HG03060 (cell line): ENCODE measurements at regions not wholly inside any gene's neighbourhood (a gene's known extent, or its start where the extent isn't known, plus 50 kb on each side); places are given as distances from the start of the nearest gene placed in this dataset.

ENCODE experiments used
- ATAC-seq: cut with Tn5 transposase; IDR thresholded peaks from one replicate; pipeline ENCODE4 v1.9.1; 2021; ENCODE audit warnings: low read depth, moderate number of reproducible peaks; ENCODE audit not compliant: unreplicated experiment

DNA sequence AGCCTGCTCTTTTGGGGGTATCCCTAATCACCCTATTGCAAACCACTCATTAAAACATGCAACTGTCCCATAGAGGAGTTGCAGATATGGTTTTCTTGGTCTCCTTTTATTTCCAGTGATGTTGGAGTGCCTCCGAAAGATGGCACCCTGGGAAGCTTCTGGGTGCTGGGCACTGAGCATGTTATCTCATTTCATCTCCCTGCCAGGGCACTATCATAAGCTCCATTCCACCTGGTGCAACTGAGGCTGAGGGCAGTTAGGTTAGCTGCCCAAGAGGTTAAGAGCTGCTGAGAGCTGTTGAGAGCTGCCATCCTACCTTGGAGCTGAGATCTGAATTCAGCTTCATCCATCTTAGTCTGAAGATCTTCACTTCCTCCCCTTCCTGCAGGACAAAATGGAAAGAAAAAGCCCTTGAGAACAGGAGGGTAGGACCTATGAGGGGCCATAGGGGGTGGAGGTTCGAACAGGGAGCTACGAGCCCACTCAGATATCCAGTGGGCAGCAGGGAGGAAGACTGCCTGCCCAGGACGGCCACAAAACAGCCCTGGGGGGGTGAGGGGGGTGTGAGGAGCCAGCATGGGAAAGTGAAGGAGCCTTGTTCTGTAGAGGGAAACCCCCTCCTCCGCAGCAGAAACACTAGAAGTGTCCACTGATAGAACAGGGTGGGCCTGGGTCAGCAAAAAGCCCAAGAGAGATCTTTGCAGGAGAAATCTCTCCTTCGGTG, 202.5 kb downstream of the ZFP36L2 start:
- no peak for ATAC-seq

DNA sequence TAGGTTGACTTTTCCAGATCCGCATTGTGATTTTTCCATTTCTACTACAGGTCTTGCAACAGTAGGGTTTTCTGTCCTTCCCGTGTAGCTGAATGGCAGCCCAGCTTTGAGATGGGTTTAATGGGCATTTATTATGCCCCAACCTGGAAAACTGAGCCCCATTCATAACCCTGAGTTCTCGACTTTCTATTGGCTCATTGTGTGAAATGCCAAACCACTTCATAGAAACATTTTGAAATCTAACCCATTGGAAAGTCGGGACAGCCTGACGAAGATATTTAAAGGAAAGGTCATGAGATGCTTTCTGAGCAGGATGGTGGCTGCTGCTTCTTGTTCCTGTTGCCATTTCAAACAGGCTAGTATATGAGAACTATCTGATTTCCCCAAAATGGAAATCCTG, 203.5 kb downstream of the ZFP36L2 start:
- no peak for ATAC-seq

DNA sequence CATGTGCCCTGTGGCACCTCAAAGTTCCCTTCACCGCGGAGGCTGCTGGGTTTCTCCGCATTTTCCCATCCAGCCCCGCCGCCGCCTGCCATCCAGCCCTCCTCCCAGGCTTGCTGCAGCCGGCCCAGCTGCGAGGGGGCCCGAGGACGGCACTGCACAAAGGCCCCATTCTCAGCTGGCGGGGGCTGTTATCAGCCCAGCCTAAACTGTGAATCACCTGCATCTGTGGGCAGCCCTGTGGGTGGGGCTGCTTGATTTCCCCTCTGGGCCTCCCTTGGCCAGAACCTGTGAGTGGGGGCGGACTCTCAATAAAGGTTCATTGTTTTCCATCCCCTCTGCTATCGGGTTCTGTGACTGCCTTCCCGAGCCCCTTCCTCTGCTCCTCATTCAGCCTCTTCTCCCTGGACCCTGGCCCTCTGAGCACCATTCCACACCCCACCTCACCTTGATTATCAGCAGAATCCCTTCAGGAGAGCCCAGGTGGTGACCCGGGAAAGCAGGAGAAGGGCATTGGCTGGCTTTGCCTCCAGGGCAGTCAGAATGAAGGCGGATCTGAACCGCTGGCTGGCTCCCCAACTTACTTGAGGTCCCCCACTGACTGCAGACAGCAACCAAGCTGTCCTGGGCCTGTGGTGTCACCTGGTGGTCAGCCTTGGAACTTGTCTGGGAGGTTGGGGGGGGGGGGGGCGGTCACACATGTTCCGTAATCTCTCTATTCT, 204.5 kb downstream of the ZFP36L2 start:
- ATAC-seq, result no peak

DNA sequence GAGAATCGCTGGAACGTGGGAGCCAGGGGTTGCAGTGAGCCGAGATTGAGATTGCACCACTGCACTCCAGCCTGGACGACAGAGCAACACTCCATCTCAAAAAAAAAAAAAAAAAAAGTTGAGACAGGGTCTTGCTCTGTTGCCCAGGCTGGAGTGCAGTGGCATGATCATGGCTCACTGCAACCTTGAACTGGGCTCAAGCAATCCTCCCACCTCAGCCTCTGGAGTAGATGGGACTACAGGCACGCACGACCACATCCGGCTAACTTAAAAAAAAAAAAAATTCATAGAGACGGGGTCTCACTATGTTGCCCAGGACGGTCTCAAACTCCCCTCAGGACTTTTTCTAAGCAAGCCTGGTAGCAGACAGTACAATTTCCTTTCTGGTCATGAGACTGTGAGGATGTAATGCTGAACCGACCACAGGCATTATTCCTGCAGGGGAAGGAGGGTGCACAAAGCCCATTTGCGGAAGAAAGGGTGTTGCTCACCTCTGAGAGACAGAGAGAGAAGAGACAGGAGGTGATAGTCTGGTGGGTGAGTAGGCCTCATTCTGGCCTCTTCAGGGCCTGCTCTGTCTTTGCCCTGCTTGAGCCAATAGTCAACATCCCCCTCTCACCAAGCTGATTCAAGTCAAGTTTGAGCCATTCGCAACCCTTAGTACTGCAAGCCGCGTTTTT, 205.3 kb downstream of the ZFP36L2 start:
- ATAC-seq, result no peak

DNA sequence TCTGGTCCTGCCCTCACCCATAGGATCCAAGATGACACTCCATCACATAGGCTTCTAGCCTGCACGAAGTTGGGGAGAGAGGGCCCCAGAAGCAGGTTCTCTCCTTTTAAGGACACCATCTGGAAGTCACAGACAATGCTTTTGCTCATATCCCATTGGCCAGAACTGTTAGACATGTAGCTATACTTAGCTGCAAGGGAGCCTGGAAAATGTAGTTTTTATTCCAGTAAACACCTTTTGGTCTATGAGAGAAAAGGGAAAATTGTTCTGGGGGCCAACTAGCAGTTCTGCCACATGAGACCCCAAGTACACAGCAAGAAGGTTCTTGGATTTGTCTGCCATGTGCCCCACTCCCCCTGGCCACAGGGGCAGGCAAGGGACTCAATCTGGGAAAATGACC, 206.1 kb downstream of the ZFP36L2 start:
- ATAC-seq, result no peak

DNA sequence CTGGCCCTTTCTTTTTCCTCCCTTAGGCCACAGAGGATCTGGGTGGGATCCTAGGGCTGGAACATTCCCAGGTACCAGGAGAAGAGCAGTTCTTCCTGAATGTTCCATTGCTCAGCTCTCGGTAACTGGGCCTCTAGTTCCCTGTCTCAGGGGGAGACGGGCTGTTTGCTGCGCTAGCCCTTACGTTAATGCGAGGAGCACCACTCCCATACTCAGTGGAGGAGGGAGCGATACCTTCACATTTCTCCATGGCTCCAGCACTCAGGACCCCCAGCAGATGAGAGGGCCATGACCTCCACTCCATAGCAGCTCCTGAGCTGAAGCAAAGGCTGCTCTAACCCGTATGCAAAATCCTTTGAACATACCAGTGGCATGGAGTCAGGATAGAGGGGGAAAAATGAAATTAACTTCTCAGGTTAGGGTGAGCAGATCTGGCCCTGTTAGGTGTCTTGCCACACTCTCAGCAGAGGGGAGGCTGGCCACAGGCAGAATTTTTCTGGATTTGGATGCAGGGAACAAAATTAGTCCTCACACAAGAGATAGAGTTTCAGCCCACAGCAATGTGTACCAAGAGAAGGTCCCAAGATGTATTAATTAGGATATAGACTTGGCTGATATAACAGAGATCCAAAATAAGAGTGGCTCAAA, 206.7 kb downstream of the ZFP36L2 start:
- ATAC-seq, result no peak

DNA sequence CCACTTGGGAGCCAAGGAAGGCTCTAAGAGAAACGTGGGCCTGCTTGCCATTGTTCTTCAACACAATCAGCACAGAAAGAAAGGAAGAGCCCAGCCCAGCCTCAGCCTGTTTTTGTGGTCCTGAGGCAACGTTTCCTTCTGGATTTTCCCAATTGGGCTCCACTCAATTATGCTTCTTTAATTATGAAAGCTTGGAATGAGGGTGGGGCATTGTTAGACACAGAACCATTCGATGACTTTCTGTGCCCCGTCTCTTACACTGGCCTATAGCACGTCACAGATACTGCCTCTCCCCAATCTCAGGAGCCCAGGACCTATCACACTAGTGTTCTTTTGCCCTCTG, 207.4 kb downstream of the ZFP36L2 start:
- no peak for ATAC-seq

DNA sequence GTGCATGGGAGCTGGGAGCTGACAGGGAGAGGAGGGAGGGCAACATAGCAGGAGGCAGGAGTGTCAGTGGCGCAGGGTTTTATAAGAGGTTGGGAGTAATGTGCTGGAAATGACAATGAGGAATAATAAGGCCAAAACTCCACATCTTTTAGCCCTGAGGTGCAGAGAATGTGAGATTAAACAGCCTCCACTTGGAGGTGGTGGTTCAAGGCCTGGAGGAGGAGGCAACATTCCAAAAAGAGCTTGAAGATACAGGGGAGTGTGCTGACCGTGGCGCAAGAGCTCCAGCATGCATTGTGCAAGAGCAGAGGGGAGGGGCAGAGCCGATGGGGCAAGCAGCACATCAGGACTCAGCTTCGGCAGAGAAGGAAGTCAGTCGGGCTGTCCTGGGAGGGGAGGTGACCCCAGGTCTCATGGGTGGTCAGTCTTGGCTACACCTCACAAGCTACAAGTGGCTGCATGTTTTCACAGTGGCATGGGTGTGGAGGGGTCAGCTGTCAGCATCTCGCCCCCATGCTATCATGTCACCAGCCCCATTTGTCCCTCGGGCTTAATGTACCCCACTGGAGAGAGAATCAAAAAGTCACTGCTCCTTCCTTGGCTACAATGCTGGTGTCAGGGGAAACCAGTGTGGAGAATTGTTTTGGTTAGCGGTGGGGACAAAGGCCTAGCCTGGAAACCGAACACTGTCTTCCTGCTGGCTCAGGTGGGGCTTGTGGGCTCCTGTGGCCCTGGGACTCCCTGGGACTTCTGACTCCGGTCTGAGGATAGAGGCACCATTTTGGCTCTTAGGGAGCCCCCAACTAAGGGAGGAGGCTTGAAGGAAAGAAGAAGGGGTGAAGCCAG, 208.0 kb downstream of the ZFP36L2 start:
- no peak for ATAC-seq

DNA sequence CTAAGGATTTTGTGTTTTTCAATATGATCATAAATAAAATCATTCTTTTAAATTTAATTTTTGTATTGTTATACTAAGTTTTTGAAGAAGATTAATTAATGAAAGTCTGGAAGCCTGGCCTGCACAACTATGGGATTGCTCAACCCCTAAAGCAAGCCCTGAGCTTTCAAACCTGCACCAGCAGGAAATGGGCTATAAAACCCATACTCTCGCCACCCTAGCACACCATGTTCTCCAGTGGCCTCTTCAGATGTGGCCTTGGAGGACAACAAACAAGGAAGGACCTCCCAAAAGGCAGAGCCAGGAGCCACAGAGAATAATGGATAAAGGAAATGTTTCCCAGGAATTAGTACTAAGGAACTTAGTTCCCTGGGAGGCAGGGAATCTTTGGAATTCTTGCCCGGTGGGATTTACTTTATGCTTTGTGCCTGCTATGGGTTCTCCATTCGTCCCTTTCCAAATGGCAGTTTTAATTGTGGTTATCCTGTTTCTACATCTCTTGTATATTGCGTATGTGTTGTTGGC, 212.5 kb downstream of the ZFP36L2 start:
- no peak for ATAC-seq

DNA sequence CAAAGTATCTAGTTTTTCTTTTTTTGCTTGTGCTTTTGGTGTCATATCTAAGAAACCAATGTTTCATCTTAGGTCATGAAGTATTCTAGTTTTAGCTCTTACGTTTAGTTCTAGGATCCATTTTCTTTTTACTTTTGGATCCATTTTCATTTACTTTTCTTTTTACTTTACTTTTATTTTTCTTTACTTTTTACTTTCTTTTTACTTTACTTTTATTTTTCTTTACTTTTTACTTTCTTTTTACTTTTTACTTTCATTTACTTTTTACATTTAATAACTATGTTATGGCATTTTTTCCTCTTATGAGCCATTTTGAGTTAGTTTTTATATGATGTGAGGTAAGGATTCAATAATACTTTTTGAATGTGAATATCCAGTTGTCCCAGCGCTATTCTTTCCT, 213.4 kb downstream of the ZFP36L2 start:
- ATAC-seq, result no peak

DNA sequence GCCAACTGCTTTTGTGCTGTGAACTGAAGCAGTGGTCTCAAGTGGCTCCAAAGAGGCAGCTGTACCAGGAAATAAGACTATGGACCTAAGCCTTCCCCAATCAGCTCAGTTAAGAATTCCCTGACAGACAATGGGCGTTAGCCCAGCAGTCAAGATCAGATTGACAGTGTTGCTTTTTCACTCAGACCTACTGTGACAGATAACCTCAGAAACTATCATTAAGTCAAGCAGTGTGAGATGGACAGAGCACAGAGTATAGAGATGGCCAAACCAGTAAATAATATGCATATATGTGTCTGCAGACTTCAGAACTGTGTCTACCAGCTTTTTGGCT, 215.3 kb downstream of the ZFP36L2 start:
- no peak for ATAC-seq

DNA sequence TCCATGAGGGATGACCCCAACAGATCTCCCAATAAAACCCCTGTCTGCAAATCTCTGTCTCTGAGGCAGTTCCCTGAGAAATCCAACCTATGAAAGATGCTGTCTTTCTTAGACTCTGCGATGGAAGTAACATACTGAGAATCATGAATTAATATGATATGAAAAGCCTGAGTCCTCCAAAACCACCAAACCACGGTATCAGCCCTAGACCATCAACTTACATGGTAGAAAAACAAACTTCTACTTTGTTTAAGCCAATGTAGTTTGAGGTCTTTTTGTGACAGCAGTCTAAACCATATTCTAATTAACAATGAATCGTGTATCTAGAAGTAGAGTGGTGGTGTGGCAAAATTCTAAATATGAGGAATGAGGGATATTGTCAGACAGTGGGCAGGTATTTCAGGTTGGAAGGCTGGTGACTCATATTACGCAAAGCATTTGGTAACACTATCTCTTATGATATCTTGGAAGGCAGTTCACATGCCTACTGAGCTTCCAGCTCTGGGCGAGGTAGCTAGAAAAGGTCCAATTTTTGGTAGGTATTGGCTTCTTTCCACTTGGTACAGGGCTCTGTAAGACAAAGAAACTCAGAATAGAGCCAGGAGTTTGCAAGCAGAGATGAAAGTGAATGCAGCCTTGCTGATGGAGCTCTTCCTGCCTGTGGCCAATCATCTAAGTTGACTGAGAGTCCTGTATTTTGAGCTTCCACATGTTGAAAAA, 215.8 kb downstream of the ZFP36L2 start:
- no peak for ATAC-seq

DNA sequence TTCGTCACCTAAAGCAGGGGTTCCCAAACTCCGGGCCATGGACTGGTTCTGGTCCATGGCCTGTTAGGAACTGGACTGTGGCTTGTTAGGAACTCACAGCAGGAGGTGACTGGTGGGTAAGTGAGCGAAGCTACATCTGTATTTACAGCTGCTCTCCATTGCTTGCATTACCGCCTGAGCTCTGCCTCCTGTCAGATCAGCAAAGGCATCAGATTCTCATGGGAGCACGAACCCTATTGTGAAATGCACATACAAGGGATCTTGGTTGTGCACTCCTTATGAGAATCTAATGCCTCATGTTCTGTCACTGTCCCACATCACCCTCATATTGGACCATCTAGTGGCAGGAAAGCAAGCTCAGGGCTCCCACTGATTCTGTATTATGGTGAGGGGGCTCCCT, 217.0 kb downstream of the ZFP36L2 start:
- ATAC-seq, result no peak

DNA sequence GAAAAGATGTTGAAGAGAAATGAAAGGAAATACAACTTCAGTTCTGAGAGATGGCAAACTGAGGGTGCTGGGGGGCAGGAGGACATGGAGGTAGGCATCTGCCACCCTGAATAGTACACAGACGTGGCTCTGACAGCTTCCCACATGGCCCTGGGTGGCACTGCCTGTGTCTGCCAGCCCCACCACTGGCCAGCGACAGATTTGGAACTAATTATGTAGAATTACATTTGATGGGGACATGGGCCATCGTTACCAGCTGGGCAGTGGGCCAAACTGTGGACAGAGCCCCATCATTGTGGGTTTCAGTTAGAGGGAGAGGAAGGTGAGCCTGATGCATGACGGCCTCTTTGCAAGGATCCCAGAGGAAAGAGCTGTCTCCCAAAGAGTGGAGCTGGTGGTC, 216.0 kb upstream of the HAAO start:
- ATAC-seq, result no peak

DNA sequence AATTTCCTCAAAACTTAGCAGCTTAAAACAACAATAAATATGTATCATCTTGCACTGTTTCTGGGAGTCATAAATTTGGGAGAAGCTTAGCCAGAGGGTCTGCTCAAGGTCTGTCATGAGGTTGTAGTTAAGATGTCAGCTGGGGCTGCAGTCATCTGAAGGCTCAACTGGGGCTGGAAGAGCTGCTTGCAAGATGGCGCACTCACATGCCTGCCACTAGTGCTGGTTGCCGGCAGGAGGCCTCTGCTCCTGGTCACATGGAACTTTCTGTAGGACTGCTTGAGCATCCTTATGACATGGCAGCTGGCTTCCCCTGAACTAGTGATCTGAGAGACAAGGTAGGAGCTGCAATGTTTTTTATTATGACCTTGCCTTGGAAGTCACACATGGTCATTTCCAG, 215.5 kb upstream of the HAAO start:
- ATAC-seq, result no peak

DNA sequence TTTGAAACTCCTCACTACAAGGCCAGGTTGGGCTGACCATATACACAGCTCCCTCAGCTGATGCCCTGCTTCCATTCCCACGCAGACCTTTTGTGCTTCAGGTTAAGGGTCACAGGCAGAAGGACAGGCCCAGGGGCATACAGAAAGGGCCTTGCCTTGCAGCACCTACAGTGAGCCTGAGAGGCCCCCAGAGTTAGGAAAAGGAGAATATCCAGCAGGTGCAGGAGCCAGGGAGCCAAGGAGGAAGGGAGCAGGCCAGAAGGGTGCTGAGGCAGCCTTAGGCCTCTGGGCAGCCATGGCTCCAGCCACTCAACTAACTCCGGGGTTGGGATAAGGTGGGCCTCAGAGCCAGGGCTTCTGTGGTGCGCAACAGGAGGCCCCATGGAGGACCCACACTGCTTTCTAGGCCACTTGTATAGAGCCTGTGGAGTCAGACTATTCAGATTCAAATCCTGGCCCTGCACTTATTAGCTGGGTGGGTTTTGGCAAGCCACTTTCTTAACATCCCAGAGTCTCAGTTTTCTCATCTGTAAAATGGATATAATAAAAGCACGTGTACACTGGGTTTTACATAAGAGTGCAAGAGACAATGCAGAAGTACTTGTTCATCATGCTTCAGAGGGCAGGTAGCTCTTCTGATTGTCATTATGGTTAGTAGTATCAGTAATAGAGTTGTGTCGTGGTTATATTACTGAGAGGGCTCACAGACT, 214.6 kb upstream of the HAAO start:
- ATAC-seq, result no peak

DNA sequence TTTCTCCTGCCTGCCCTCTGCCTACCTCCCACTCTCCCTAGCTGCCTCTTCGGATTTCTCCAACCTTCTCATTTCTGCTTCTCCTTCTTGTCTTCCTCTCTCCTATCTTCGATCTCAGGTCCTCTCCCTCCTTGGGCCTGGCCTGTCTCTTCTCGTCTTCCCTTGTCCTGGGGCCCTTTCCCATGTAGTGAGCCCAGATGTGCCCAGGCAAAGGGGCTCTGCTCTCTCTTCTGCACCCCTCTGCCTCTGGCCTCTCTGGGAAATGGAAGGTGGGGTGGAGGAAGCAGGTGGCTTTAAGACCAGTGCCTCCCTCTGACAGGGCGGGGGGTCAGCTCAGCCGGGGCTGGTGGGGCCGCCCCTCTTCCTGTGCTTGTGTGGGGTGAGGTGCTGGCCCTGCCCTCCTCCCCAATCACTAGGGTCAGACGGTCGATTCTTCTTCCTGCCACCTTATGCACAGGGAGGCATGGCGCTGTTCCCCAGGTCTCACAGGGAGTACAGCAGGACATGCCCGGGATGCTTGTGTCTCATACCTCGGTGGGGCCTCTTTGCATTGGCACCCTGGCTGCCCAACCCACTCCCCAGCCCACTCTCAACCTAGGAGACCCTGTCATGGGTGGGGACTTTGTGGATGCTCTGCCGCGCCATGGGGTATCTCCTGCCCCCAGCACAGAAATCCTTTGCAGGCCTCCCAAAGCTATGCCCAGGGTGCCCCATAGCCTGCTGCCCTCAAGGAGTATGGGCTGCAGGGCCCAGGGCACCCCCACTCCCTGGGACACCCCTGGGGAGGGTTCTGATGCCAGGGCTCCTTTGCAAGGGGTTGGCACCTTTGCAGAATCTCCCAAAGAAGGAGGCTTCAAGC, 213.8 kb upstream of the HAAO start:
- no peak for ATAC-seq

DNA sequence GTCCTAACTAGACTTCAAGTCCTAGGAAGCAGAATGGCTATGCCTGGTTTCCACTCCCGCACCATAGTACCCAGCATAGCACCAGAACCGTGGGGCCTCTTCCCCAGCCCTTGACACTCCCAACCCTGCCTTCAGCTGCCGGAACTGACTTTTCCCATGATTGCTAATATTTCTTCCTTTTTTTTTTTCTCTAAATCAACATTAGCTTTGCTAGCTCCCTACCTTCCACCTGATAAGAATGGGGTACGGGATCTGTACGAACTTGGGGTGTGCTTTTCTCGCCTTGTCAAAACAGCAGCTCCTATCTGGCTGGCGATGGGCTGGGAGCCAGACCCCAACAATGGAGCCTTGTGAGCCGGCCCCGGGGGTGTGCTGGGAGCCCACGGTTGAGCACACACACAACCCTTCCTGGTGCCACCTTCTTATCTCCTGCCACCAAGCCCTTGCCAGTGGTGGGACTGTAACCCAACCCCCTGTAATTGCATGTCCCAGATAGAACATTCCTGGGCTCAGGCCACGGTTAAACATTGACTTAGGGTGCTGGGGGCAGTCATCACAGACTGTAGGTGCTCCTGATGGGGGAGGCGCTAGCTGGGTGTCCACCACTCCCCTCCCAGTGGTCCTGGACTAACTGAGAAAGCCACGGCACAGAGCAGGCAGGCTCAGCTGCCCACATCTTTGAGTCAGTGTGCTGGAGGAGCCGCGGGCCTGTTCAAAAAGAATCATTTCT, 213.0 kb upstream of the HAAO start:
- no peak for ATAC-seq
